ENCODE measurements at regions not wholly inside any gene's neighbourhood (a gene's known extent, or its start where the extent isn't known, plus 50 kb on each side); places are given as distances from the start of the nearest gene placed in this dataset.

DNA sequence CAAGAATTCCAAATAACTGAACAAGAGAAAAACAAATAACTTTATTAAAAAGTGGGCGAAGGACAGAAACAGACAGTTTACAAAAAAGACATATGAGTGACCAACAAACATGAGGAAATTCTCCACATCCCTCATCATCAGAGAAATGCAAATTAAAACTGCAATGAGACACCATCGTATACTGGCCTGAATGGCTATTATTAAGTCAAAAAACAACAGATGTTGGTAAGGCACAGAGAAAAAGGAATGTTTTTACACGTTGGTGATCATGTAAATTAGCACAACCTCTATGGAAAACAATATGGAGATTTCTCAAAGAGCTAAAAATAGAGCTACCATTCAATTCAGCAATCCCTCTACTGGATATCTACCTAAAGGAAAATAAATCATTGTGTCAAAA lies 1260.4 kb upstream of the ALCAM start:
- TF ChIP-seq, protein P1, sequence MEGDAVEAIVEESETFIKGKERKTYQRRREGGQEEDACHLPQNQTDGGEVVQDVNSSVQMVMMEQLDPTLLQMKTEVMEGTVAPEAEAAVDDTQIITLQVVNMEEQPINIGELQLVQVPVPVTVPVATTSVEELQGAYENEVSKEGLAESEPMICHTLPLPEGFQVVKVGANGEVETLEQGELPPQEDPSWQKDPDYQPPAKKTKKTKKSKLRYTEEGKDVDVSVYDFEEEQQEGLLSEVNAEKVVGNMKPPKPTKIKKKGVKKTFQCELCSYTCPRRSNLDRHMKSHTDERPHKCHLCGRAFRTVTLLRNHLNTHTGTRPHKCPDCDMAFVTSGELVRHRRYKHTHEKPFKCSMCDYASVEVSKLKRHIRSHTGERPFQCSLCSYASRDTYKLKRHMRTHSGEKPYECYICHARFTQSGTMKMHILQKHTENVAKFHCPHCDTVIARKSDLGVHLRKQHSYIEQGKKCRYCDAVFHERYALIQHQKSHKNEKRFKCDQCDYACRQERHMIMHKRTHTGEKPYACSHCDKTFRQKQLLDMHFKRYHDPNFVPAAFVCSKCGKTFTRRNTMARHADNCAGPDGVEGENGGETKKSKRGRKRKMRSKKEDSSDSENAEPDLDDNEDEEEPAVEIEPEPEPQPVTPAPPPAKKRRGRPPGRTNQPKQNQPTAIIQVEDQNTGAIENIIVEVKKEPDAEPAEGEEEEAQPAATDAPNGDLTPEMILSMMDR (IDR thresholded peaks at IDR 0.05): no peak
- TF ChIP-seq POLR2AphosphoS5 (IDR thresholded peaks at IDR 0.05) (no peak), POLR2A (IDR thresholded peaks at IDR 0.05) (no peak)

All from sigmoid colon (tissue), 4 donors.